HG03045 (cell line): ENCODE measurements at regions not wholly inside any gene's neighbourhood (a gene's known extent, or its start where the extent isn't known, plus 50 kb on each side); places are given as distances from the start of the nearest gene placed in this dataset.

Source experiments
- ATAC-seq: cut with Tn5 transposase; IDR thresholded peaks from one replicate; pipeline ENCODE4 v1.9.1; 2021; ENCODE audit warnings: mild to moderate bottlenecking, moderate library complexity; ENCODE audit not compliant: unreplicated experiment

- no peak for ATAC-seq
Measured at GRCh38 chr9:79173932-79174331, 397.8 kb upstream of the TLE4 start.

DNA sequence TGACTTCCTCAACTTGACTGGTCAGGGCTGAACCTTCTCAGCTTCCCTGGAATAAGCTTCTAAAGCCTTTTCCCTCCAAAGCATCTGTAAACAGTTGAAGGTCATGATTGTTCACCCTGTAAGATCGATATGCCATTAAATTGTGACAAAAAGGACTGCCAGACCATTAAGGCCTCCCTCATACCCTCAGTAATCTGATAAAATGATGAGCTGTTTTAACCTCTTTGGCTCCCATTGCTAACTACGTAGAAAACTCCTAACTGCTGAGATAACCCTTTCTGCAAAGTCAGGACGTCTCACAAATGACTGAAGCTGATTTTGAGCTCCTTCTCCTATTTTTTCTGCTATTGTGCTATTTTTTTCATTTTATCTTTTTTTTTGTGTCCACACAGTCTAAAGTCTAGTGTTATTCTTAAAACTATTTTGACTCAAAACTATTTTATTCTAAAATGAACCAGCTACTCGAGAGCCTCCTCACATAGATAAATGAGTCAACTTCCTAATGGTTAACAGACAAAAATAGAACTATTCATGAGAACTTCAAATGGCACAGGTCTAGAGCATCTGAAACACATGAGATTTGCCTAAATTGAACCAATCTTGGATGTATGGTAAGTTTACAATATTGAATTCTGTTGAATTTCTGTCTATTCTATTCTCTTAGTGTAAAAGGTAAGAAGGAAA is 395.6 kb upstream of the TLE4 start:
- ATAC-seq: no peak

GRCh38 chr9:79184831-79185230 is 386.9 kb upstream of the TLE4 start:
- no peak for ATAC-seq

DNA sequence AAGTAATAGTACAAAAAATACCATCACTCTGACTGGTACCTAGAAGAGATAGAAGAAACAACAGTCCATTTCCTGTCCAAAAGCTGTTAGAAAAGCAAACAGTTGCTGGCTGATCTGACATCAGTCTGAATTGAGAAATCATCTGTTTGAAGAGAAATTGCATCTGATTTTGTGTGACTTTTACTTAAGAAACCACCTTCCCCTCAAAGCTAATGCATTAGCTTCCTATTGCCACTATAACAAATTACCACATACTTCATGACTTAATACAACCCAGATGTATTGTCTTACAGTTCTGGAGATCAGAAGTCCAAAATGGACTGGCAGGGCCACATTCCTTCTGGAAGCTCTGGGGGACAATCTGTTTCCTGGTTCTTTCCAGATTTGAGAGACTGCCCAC is 385.9 kb upstream of the TLE4 start:
- no peak for ATAC-seq

DNA sequence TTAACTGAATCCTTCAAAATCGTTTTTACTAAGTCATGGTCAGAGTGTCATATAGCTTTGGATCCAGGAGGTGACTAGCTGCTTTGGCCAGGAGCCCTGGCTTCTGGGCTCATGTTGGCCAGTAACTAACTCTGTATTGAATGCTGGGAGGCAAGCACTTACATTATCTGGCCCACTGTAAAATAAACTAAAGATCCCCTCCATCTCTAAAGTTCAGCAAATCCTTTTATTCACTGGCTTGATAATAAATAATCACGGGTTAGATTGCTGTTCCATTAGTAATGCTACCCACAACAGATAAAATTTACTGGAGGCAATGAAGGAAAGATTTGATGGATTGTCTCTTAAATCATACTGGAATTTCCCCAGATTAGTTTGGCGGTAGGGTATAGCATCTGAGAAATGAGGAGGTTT is 382.2 kb upstream of the TLE4 start:
- no peak for ATAC-seq

GRCh38 chr9:79193001-79193400 is 378.8 kb upstream of the TLE4 start:
- ATAC-seq: no peak

GRCh38 chr9:79193501-79194223 is 378.1 kb upstream of the TLE4 start:
- no peak for ATAC-seq

DNA sequence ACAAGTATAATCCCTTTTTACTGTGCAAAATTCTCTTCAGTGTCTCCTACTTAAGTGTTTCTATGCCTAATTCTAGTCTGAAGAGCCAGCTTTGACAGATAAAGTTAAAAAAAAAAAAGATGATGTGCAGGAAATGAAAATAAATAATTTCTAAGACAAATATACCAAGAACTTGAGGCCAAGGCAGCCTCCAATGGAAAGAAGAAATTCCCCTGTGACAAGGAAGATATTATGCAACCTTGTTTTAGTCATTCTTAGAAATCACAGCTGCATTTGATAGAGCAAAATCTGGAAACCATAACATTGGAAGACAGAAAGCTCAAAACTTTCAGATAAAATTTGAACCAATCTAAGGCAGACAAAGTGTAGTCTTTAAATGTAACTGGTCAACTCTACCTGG is 375.9 kb upstream of the TLE4 start:
- ATAC-seq: no peak

DNA sequence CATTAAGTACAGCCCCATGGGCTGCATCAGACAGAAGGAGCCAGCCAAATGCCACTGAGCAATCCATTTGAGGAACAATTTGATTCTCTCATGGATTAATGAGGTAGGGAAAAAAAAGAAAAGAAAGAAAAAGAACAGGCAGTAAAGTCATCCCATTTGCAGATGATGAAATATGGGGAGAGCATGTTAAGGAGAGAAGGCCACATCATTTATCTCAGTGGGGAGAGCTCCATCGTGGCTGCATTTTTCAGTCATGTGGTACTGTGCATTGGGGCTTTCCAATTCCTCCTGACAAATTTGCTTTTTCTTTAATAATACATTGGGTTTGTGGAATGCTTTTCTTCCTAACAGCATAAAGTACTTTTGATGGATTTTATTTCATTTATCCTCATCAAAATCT is 375.2 kb upstream of the TLE4 start:
- no peak for ATAC-seq

- ATAC-seq: no peak
Measured at GRCh38 chr9:79200336-79200735, 371.4 kb upstream of the TLE4 start.

- ATAC-seq: no peak
Measured at GRCh38 chr9:79201636-79202035, 370.1 kb upstream of the TLE4 start.

DNA sequence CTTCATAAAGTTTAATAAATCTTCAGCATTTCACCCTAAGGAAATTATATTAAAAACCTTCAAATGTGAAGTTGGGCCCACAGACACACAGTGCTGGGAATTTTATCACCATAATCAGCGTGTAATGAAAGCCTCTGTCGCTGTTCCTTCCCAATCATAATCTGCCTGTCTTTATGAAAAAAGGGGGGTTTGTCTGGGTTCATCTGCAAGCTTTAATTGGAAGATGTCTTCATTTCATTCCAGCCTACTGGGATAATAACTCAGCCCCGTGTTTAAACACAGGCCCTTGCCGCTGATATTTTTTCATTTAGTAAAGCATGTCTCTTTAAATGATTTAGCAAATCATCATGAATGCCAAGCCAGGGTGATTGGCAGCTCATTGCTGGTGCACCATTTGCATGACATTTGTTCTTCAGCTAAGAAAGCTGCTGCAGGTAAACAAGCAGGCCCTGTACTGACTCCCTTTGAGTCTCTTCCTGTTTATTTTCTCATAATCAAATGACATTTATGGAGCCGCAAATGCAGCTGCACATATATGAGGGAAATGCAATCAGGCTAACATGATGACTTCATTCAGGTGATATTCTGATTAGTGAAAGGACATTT is 362.9 kb upstream of the TLE4 start:
- no peak for ATAC-seq

DNA sequence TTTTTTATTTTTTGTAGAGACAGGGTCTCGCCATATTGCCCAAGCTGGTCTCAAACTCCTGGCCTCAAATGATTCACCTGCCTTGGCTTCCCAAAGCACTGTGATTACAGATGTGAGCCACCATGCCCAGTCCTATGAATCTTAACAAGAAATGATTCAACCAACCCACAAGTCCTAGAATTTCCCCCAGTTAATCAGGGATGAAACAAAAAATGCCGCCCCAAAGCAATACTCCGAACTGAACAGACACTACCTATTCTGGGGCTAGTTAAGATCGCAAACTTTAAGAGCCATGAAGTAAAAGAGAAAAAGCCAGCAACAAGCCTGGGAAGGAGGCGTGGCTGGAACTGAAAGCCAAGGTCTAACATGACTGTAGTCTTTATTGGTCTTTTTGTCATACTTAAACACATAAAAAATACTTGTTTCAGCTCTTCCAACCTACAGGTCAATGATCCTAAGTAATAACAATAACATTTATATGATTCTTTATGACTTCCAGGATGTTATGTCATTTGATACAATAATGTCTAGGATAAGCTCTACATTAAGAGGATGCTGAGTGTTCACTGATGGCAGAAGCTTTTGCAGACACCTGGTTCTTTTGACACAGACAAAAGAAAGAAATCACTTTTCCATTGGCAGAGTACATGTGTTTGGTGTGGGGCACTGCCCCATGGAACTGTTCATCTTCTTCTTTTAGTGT is 361.1 kb upstream of the TLE4 start:
- ATAC-seq: no peak

DNA sequence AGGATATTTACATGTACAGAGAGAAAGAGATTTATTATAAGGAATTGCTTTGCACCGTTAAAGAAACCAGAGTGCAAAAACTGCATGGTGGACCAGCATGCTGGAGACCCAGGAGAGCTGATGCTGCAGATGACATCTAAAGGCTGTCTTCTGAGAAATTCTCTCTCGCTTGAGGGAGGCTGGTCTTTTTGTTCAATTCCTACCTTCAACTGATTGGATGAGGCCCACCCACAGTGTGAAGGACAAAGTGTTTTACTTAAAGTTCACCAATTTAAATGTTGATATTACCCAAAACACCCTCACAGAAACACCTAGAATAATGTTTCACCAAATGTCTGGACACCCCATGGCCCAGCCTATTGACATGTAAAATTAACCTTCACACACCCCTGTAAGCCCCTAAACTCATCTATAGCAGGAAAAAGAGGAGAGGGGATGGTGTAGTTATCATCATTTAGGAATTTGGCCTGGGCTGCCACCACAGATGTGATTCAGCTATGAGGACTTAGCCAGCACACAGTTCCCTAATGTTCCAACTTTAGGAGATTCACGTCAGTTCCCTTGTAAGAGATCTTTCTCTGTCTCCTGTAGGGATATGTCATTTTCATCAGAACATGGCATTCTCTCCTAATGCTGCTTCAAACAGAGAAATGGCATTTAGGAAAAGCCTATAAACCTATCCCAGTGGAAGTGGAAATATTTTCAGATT is 358.2 kb upstream of the TLE4 start:
- no peak for ATAC-seq

DNA sequence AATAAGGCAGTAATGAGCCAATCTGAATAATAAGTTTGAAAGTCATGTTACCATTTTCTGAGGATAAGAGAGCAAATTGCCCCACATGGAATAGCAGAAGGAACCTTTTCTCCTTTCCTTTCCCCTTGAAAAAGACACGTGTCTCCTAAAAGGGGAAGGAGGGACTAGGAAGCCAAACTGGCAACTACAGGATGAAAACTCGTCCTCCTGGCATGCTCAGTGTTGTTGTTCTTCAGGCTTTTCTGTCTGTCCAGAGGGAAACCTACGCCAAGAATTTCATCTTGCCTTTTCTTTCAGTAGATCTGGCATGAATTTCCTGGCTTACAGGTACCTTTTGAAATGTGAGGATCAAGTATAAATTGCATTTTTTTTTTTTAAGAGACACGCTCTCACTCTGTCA is 355.9 kb upstream of the TLE4 start:
- ATAC-seq: no peak

GRCh38 chr9:79220251-79220650 is 351.5 kb upstream of the TLE4 start:
- no peak for ATAC-seq

GRCh38 chr9:79220666-79221065 is 351.1 kb upstream of the TLE4 start:
- ATAC-seq: no peak

GRCh38 chr9:79221084-79221483 is 350.7 kb upstream of the TLE4 start:
- no peak for ATAC-seq

- no peak for ATAC-seq
Measured at GRCh38 chr9:79222483-79222882, 349.3 kb upstream of the TLE4 start.

- ATAC-seq: no peak
Measured at GRCh38 chr9:79224672-79225433, 346.9 kb upstream of the TLE4 start.
